ENCODE measurements at regions not wholly inside any gene's neighbourhood (a gene's known extent, or its start where the extent isn't known, plus 50 kb on each side); places are given as distances from the start of the nearest gene placed in this dataset.
"Not testable (repeated sequence)": the region's sequence is repeated elsewhere in the genome, so short reads cannot be mapped to it uniquely, and the experiment has no call there.

DNA sequence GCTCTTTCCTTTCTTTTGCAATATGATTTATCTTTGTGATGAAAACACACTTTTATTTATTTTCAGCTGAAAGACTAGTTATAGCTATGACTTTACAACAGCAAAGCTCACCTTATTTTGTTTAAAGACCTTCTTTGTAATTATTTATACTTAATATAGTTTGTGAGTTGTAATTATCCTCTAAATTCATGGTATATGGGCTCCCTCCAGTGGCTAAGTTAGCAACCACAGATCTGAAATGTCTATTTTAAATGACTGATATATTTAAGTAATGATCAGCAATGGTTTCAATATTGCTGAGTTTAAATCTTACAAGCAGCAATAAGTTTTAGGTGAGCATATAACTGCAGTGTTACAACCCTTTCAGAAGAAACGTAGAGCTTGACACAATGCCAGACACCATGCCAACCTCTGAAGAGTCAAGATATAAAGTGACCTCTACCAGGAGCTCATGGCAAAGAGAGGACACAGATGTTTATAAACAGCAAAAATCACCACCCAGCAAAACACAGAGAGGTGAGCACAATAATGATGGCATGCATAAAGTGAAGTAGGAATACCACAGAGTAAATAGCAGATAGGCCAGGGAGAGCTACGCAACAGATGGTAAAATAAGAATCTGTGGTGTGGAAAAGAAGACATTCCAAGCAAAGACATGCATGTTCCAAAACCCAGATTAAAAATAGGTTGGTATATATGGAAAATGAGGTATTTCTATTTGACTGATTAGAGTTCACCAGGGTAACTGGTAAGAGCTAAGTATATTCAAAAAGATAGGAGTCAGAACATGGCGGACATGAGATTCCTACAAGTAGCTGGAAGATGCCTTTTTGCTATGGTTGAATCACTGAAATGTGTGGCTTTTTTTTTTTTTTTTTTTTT, 143.7 kb upstream of the ZNF385D start:
- no peak for DNase-seq (ENCODE audit: extremely low read depth, low read depth, low spot score)

GRCh38 chr3:21898316-21898715, 147.3 kb upstream of the ZNF385D start:
- DNase-seq (ENCODE audit: extremely low read depth, low read depth, low spot score) = no peak

GRCh38 chr3:21901484-21901883, 150.5 kb upstream of the ZNF385D start:
- no peak for DNase-seq (ENCODE audit: extremely low read depth, low read depth, low spot score)

GRCh38 chr3:21902956-21903355, 151.9 kb upstream of the ZNF385D start:
- DNase-seq (ENCODE audit: extremely low read depth, low read depth, low spot score) = no peak

DNA sequence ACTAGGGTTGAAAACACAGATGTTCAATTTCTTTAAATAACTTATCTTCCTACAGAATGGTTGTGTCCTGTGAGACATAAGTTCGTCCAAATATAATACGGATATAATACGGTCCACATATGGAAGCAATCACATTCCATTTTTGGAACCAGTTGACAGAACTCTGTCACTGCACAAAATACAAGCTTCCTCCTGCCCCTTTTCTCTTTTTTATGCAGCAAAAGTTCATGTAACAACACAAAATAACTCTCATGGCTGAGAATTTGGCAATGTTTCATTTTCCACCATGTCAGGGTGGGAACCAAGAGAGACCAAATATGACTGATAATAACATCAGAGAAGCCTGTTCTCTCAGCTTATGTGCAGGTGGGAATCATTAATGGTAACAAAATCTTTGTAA, 158.1 kb upstream of the ZNF385D start:
- no peak for DNase-seq (ENCODE audit: extremely low read depth, low read depth, low spot score)

DNA sequence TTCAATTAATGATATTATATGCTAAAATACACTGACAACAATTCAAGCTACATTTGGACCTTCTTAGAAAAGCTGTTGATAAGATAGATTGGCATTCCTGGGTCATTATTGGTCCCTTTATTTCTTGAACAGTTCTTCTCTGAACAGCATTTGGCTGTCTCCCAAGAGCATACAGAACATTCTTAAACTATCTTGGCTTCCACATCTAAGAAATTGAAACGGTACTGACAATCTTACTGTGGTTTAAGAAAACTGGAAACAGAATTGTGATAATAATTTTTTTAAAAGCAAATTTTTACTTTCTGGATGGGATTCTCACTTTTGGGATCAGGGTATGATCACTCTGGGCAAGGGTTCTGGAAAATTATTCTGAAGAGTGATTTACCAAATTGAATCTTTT, 161.7 kb upstream of the ZNF385D start:
- no peak for DNase-seq (ENCODE audit: extremely low read depth, low read depth, low spot score)

- DNase-seq (ENCODE audit: extremely low read depth, low read depth, low spot score) = no peak
Measured at GRCh38 chr3:21913791-21914190, 162.8 kb upstream of the ZNF385D start.

DNA sequence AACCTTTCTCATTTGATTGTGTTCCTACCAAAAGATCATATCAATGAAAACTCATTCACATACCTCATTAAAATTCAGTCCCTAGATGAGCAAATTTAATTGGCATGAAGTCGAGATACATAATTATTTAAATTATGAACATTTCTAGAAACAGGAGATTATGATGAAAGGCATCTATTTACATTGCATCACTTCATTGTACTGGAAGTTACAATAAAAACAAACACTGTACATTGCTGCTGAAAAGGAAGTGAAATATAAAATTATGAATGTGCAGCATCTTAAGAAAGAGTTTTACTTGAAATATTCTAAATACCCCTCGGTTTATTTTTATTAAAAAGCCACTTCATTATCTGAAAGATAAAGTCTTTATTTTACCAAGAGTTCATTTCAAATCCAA, 163.4 kb upstream of the ZNF385D start:
- no peak for DNase-seq (ENCODE audit: extremely low read depth, low read depth, low spot score)

DNA sequence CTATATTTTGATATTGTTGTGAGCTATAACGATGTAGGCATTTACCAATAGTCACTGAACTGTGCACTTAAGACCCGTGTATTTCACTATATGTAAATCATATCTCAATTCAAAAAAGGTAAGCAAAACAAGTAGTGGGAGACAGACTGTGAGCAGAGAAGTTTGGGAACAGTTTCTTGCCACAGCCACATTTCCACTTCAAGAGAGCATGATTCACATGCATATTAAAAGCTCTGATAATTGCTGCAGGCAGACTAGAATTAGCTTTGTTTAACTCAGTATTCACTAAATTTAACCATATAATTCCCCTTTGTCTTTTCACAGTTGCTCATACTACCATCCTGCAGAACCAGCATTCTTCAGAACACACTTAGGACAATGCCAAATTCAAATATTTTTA, 168.4 kb upstream of the ZNF385D start:
- DNase-seq (ENCODE audit: extremely low read depth, low read depth, low spot score) = no peak

DNA sequence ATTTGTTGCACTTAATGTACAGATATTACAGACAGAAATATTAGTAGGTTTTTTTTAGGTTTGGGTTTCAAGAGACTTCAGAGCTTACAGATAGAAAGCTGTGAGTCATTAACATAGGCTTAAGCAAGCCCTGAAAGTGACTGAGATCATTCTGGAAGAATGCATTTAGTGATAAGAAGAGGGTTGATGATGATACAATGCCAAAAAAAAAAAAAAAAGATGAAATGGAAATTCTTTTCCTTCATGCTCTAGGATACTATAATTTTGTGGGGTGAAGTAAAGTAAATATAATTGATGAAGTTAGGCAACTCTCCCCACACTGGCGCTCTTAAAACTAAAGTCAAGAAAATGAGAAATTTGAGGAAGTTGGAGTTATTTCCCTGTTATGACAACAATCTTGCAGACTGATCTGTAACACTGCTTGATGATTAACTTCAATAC, 169.4 kb upstream of the ZNF385D start:
- no peak for DNase-seq (ENCODE audit: extremely low read depth, low read depth, low spot score)

DNA sequence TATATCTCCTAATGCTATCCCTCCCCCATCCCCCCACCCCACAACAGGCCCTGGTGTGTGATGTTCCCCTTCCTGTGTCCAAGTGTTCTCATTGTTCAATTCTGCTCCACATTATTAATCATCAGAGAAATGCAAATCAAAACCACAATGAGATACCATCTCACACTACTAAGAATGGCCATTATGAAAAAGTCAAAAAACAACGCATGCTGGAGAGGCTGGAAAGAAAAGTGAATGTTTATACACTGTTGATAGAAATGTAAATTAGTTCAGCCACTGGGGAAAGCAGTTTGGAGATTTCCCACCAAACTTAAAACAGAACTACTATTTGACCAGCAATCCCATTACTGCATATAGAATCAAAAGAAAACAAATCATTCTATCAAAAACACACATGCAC, 172.1 kb upstream of the ZNF385D start:
- not testable (repeated sequence) for DNase-seq (ENCODE audit: extremely low read depth, low read depth, low spot score)

- DNase-seq (ENCODE audit: extremely low read depth, low read depth, low spot score) = no peak
Measured at GRCh38 chr3:21927261-21927660, 176.3 kb upstream of the ZNF385D start.

DNA sequence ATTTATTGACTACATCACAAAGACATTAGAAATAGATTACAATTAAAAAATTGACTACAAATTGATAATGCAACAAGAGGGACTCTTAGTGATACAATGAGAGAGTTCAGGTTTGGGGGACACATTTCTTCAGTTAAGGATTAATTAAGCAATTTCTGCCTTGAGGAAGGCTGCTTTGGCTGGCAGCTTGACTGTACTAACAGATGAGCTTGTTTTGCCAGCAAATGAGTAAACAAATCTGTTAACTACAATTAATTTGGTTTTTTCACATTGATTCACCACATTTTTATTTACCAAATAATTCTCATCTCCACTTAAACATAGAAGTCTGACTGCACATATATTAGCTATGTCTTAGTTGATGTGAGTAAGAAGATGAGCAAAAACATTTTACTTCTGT, 183.6 kb upstream of the ZNF385D start:
- no peak for DNase-seq (ENCODE audit: extremely low read depth, low read depth, low spot score)

DNA sequence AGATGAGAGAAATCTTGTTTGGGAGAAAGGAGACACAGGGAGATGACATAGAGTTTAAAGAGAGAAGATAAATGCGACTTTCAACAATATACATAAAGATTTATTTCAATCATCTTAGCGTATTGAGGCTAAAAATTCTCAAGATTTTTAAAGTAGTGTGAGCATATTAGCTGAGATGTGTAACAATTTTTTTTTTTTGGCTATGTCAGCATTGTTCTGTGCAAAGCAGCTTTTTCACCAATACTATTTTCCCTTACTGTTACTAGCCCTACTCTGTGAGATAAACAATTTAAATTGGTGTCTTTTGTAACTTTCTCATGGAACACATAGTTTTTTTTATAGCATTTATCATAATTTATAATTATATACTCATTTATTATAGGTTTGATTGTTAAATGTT, 185.2 kb upstream of the ZNF385D start:
- no peak for DNase-seq (ENCODE audit: extremely low read depth, low read depth, low spot score)

DNA sequence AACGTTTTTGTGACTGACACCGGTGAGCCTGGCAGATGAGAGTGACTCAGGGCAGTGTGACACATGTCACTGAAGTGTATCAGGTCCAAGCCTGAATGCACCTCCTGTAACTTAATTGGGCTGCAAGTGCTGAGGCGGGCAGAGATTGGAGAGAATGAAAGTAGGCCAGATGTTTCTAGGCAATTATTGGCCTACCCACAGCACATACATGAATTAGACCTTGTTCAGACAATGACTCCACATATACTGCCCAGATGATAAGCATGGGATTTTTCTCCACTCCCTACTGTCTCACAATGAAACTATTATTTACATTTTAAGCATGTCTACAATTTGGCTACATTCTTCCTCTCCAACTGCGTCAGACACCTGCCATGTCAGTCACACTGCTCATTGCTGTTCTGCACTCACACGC, 187.3 kb upstream of the ZNF385D start:
- DNase-seq (ENCODE audit: extremely low read depth, low read depth, low spot score) = no peak

- no peak for DNase-seq (ENCODE audit: extremely low read depth, low read depth, low spot score)
Measured at GRCh38 chr3:21942328-21942727, 191.3 kb upstream of the ZNF385D start.

DNA sequence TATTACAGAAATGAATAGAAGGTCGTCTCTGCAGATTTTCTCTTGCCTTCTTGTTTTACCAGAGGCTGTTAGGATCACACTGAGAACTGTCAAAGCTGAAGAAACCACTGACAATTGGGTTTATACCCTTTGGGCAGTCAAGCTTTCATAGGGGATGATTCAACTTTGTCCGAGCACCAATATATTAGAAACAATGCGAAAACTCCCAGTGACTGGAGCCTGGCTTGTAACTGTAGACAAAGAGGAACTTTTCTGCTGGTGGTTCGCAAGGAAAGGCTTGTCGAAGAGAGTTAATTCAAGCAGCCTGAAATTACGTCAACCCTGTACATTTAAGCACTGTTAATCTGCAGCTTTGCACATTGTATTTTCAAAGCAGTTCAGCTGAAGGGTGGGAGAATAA, 193.2 kb upstream of the ZNF385D start:
- no peak for DNase-seq (ENCODE audit: extremely low read depth, low read depth, low spot score)

- no peak for DNase-seq (ENCODE audit: extremely low read depth, low read depth, low spot score)
Measured at GRCh38 chr3:21952856-21953255, 201.8 kb upstream of the ZNF385D start.

GRCh38 chr3:21954709-21955108, 203.7 kb upstream of the ZNF385D start:
- no peak for DNase-seq (ENCODE audit: extremely low read depth, low read depth, low spot score)

DNA sequence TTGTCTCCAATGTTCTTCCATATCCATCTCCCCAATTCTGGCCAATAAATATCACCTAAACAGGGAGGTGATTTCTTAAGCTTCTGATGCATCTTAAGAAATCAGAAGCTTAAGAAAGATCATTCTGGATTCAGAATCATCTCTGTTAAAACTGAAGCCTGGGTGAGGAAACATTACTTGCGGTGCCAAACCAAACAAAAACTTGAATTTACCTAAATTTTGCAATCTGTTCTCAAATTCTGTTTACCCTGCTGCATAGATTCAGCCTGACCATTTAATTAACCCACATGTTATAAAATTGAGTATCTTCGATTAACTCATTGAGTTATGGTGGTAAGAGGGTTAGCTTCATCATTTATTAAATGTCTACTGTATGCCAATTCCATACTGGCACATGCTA, 204.4 kb upstream of the ZNF385D start:
- DNase-seq (ENCODE audit: extremely low read depth, low read depth, low spot score) = no peak

GRCh38 chr3:21960033-21960432, 209.0 kb upstream of the ZNF385D start:
- no peak for DNase-seq (ENCODE audit: extremely low read depth, low read depth, low spot score)

DNA sequence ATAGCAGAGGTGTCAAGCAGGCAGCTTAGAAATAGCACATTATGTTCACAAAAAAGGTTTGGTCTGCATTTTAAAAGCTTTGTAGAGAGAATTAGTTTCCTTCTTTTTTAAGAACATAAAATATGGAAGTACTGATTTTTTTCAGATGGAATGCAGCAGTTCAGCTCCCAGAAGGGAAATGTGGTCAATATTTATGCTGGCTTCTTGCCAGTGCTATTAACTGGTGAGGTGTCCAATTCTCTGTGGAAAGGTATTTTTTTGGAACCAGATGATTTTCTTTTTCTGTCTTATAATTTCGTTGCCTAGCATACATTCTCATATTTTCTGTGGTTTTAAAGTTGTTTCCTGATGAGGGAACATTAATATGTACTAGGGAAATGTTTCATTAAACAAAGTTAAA, 211.4 kb upstream of the ZNF385D start:
- no peak for DNase-seq (ENCODE audit: extremely low read depth, low read depth, low spot score)

- not testable (repeated sequence) for DNase-seq (ENCODE audit: extremely low read depth, low read depth, low spot score)
Measured at GRCh38 chr3:21966457-21966856, 215.4 kb upstream of the ZNF385D start.

Measured in glomerular endothelial cell (primary cell).